ENCODE measurements at regions not wholly inside any gene's neighbourhood (a gene's known extent, or its start where the extent isn't known, plus 50 kb on each side); places are given as distances from the start of the nearest gene placed in this dataset.

- in situ Hi-C loops (cut with HindIII; ENCODE audit: low pct_ligation_motif_present, low sequenced_read_pairs), result no loop called here
- TF ChIP-seq, protein P1, sequence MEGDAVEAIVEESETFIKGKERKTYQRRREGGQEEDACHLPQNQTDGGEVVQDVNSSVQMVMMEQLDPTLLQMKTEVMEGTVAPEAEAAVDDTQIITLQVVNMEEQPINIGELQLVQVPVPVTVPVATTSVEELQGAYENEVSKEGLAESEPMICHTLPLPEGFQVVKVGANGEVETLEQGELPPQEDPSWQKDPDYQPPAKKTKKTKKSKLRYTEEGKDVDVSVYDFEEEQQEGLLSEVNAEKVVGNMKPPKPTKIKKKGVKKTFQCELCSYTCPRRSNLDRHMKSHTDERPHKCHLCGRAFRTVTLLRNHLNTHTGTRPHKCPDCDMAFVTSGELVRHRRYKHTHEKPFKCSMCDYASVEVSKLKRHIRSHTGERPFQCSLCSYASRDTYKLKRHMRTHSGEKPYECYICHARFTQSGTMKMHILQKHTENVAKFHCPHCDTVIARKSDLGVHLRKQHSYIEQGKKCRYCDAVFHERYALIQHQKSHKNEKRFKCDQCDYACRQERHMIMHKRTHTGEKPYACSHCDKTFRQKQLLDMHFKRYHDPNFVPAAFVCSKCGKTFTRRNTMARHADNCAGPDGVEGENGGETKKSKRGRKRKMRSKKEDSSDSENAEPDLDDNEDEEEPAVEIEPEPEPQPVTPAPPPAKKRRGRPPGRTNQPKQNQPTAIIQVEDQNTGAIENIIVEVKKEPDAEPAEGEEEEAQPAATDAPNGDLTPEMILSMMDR (IDR thresholded peaks at IDR 0.05; ENCODE audit: low read depth, low read length, missing control alignments), result no peak
- H3K36me3 ChIP-seq (replicated peaks), result no peaks in the 10 kb centered on the region
- no peak overlapping the region for H3K27ac ChIP-seq
- no peak for DNase-seq
- H3K4me3 ChIP-seq (ENCODE audit: low read depth, low read length), result no peak overlapping the region
- H3K27me3 ChIP-seq (replicated peaks), result no peaks in the 10 kb centered on the region
Observed at GRCh38 chr15:72940229-72940622, 112.0 kb upstream of the NEO1 start.

- Histone ChIP-seq H3K27ac (no peak overlapping the region), H3K27me3 (replicated peaks) (no peaks in the 10 kb centered on the region), H3K36me3 (replicated peaks) (no peaks in the 10 kb centered on the region), H3K4me3 (ENCODE audit: low read depth, low read length) (no peak overlapping the region)
- in situ Hi-C loops (cut with HindIII; ENCODE audit: low pct_ligation_motif_present, low sequenced_read_pairs), result no loop called here
- TF ChIP-seq, protein P1 (IDR thresholded peaks at IDR 0.05; ENCODE audit: low read depth, low read length, missing control alignments), result no peak
- no peak for DNase-seq
Observed at GRCh38 chr15:72939514-72940228, 112.6 kb upstream of the NEO1 start.

- TF ChIP-seq, protein P1 (IDR thresholded peaks at IDR 0.05; ENCODE audit: low read depth, low read length, missing control alignments), result no peak
- no peaks in the 10 kb centered on the region for H3K27me3 ChIP-seq (replicated peaks)
- no peak for DNase-seq
- H3K4me3 ChIP-seq (ENCODE audit: low read depth, low read length), result no peak overlapping the region
- H3K27ac ChIP-seq, result no peak overlapping the region
- in situ Hi-C loops (cut with HindIII; ENCODE audit: low pct_ligation_motif_present, low sequenced_read_pairs), result no loop called here
- no peaks in the 10 kb centered on the region for H3K36me3 ChIP-seq (replicated peaks)
Observed at GRCh38 chr15:72936691-72937679, 115.3 kb upstream of the NEO1 start.

- Histone ChIP-seq H3K27ac (no peak overlapping the region), H3K36me3 (replicated peaks) (no peaks in the 10 kb centered on the region), H3K27me3 (replicated peaks) (no peaks in the 10 kb centered on the region), H3K4me3 (ENCODE audit: low read depth, low read length) (no peak overlapping the region)
- TF ChIP-seq, protein P1 (IDR thresholded peaks at IDR 0.05; ENCODE audit: low read depth, low read length, missing control alignments), result no peak
- in situ Hi-C loops (cut with HindIII; ENCODE audit: low pct_ligation_motif_present, low sequenced_read_pairs), result no loop called here
- DNase-seq, result no peak
Observed at GRCh38 chr15:72936237-72936636, 116.0 kb upstream of the NEO1 start.

DNA sequence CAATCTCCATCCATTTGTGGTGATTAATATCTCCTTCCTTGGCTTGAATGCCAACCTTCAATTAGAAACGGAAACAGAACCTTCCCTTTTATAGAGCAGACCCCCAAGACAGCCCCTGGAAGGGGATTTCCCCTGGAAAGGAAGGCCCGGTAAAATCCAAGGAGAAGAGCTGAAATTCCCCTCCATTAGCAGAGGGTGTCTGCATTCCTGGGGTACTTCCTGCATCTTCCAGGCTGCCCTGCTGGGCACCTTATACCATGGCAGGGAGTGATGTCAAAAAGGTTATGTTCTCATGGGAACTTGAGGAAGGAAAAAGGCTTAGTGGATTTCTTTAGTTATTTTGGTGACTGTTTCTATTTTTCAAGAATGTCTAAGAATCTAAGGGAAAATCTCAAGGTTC, 116.7 kb upstream of the NEO1 start:
- no peak overlapping the region for H3K27ac ChIP-seq
- in situ Hi-C loops (cut with HindIII; ENCODE audit: low pct_ligation_motif_present, low sequenced_read_pairs), result no loop called here
- H3K36me3 ChIP-seq (replicated peaks), result no peaks in the 10 kb centered on the region
- TF ChIP-seq, protein P1 (IDR thresholded peaks at IDR 0.05; ENCODE audit: low read depth, low read length, missing control alignments), result no peak
- H3K4me3 ChIP-seq (ENCODE audit: low read depth, low read length), result no peak overlapping the region
- no peak for DNase-seq
- H3K27me3 ChIP-seq (replicated peaks), result no peaks in the 10 kb centered on the region
